IMR-90 (cell line): ENCODE measurements at regions not wholly inside any gene's neighbourhood (a gene's known extent, or its start where the extent isn't known, plus 50 kb on each side); places are given as distances from the start of the nearest gene placed in this dataset.
A peak's percentile ranks its signal among the peaks of the same experiment; 100 is the strongest.

Experiments
- ATAC-seq: fragments of 200-7000 bp; cut with Tn5 transposase; 2 replicates; pipeline ENCODE4 v1.9.1; 2020; ENCODE audit warnings: low read depth, mild to moderate bottlenecking, moderate library complexity
- BruUV-seq: library from RNA; stranded (reverse); fragments of 400-500 nt; replicated peaks from 2 replicates; lab custom pipeline; 2021; lab: Mats Ljungman, UMichigan
- CTCF ChIA-PET: fragments of 300-600 bp; formaldehyde crosslinking; extraction: SDS; loops from one replicate; lab custom pipeline; 2021; ENCODE audit warnings: antibody characterized with exemption; lab: Yijun Ruan, JAX
- POLR2A ChIA-PET: fragments of 300-600 bp; sonication (Branson Sonifier 250); formaldehyde crosslinking; loops from one replicate; lab custom pipeline; 2022; ENCODE audit warnings: antibody characterized with exemption; ENCODE audit not compliant: unreplicated experiment; lab: Charles Lee
- DNase-seq: peaks from one replicate; pipeline ENCODE4 v3.0.0; 2013
- H2AFZ ChIP-seq: replicated peaks from 2 replicates; pipeline ENCODE3; 2013; ENCODE audit warnings: low read length, mild to moderate bottlenecking; ENCODE audit not compliant: poor library complexity
- H2AK5ac ChIP-seq: 2 replicates; pipeline ENCODE4 v1.6.1; 2013; ENCODE audit warnings: low read depth, low read length, inconsistent platforms
- H2AK9ac ChIP-seq: replicated peaks from 2 replicates; pipeline ENCODE3; 2013; ENCODE audit warnings: mild to moderate bottlenecking, low read depth, low read length, moderate library complexity; ENCODE audit not compliant: poor library complexity
- H2BK120ac ChIP-seq: 2 replicates; pipeline ENCODE4 v1.6.1; 2013; ENCODE audit warnings: low read depth, low read length, inconsistent platforms
- H2BK15ac ChIP-seq: 3 replicates; pipeline ENCODE4 v1.6.1; 2013; ENCODE audit warnings: low read depth, low read length, inconsistent platforms
- H2BK20ac ChIP-seq: 2 replicates; pipeline ENCODE4 v1.6.1; 2013; ENCODE audit warnings: low read depth, mild to moderate bottlenecking, inconsistent platforms, low read length, moderate library complexity
- H2BK5ac ChIP-seq: 2 replicates; pipeline ENCODE4 v1.6.1; 2013; ENCODE audit warnings: mild to moderate bottlenecking, low read depth, low read length, inconsistent platforms; ENCODE audit not compliant: poor library complexity, severe bottlenecking
- H3K14ac ChIP-seq: replicated peaks from 2 replicates; pipeline ENCODE4 v1.6.1; 2013; ENCODE audit warnings: low read depth, low read length, inconsistent platforms
- H3K18ac ChIP-seq: 2 replicates; pipeline ENCODE4 v1.6.1; 2013; ENCODE audit warnings: low read depth, low read length, control low read depth
- H3K23ac ChIP-seq: 2 replicates; pipeline ENCODE4 v1.6.1; 2013; ENCODE audit warnings: low read depth, low read length, inconsistent platforms
- H3K27ac ChIP-seq: 2 replicates; pipeline ENCODE4 v1.5.1; 2013; ENCODE audit warnings: mild to moderate bottlenecking, control low read depth, low read length; ENCODE audit not compliant: insufficient read depth
- H3K27me3 ChIP-seq: 2 replicates; pipeline ENCODE4 v1.6.1; 2013; ENCODE audit warnings: low read length; ENCODE audit not compliant: control insufficient read depth, insufficient read depth
- H3K36me3 ChIP-seq: 2 replicates; pipeline ENCODE4 v1.6.1; 2013; ENCODE audit warnings: low read length, mixed read lengths; ENCODE audit not compliant: control insufficient read depth, insufficient read depth
- H3K4ac ChIP-seq: 2 replicates; pipeline ENCODE4 v1.6.1; 2013; ENCODE audit warnings: low read depth, low read length, inconsistent platforms
- H3K4me1 ChIP-seq: 2 replicates; pipeline ENCODE4 v1.6.1; 2013; ENCODE audit warnings: low read length, mixed read lengths; ENCODE audit not compliant: control insufficient read depth, insufficient read depth
- H3K4me2 ChIP-seq: 2 replicates; pipeline ENCODE4 v1.6.1; 2013; ENCODE audit warnings: low read depth, mild to moderate bottlenecking, control low read depth, low read length, moderate library complexity
- H3K4me3 ChIP-seq: 2 replicates; pipeline ENCODE4 v1.5.1; 2013; ENCODE audit warnings: low read depth, mild to moderate bottlenecking, control low read depth, low read length, moderate library complexity; ENCODE audit not compliant: insufficient read depth
- H3K56ac ChIP-seq: 2 replicates; pipeline ENCODE4 v1.6.1; 2013; ENCODE audit warnings: low read length, inconsistent platforms; ENCODE audit not compliant: insufficient read depth; ENCODE audit errors: extremely low read depth
- H3K79me1 ChIP-seq, 2 experiments: 2 replicates each; pipeline ENCODE4 v1.6.1; 2013; ENCODE audit warnings: low read length in 2 of 2, inconsistent platforms in 1 of 2, low read depth in 1 of 2
- H3K9ac ChIP-seq: 2 replicates; pipeline ENCODE4 v1.6.1; 2013; ENCODE audit warnings: low read depth, low read length, control low read depth
- H3K9me1 ChIP-seq: 2 replicates; pipeline ENCODE4 v1.6.1; 2013; ENCODE audit warnings: low read length, inconsistent platforms; ENCODE audit not compliant: insufficient read depth
- H3K9me3 ChIP-seq: 2 replicates; pipeline ENCODE4 v1.6.1; 2013; ENCODE audit warnings: low read length; ENCODE audit not compliant: control insufficient read depth, insufficient read depth
- H4K20me1 ChIP-seq: 2 replicates; pipeline ENCODE4 v1.6.1; 2013; ENCODE audit warnings: low read length, inconsistent platforms; ENCODE audit not compliant: insufficient read depth
- H4K5ac ChIP-seq: 2 replicates; pipeline ENCODE4 v1.6.1; 2013; ENCODE audit warnings: mild to moderate bottlenecking, low read depth, low read length, control low read depth
- H4K8ac ChIP-seq, 2 experiments: 2 replicates each; pipeline ENCODE4 v1.6.1; 2013; ENCODE audit warnings: low read depth in 2 of 2, low read length in 2 of 2, control low read depth in 1 of 2, inconsistent platforms in 1 of 2
- H4K91ac ChIP-seq: 2 replicates; pipeline ENCODE4 v1.6.1; 2013; ENCODE audit warnings: low read depth, low read length, inconsistent platforms; ENCODE audit not compliant: insufficient read depth
- WGBS, 2 experiments: methylation state at CpG; one replicate each; pipeline versions ENCODE4 v1.1.5 to v1.1.7; 2013; ENCODE audit warnings: missing lambda C conversion rate in 2 of 2; ENCODE audit not compliant: insufficient read length in 1 of 2; ENCODE audit errors: extremely low coverage in 2 of 2; 5-methylcytosine and 5-hydroxymethylcytosine counted together
- dilution Hi-C: fragments of 300-500 bp; cut with HindIII; formaldehyde crosslinking; loops from one replicate; pipeline ENCODE4 v1.14.3; 2018; ENCODE audit warnings: low sequenced_read_pairs; ENCODE audit not compliant: unreplicated experiment
- in situ Hi-C: fragments of 300-500 bp; cut with MboI; formaldehyde crosslinking; loops from 3 replicates; pipeline ENCODE4 v1.14.3; 2019; ENCODE audit warnings: low sequenced_read_pairs, inconsistent platforms, mixed read lengths
- intact Hi-C: fragments of 100-400 bp; cut with micrococcal nuclease; formaldehyde crosslinking; loops from 2 replicates; pipeline ENCODE4 v1.10.0; 2022
- TF ChIP-seq, protein P1 (sequence below): fragments of 150-350 bp; IDR thresholded peaks from 2 replicates; pipeline ENCODE4 v1.6.1; 2017; ENCODE audit warnings: mild to moderate bottlenecking, antibody characterized with exemption, low read length, low read depth

DNA sequence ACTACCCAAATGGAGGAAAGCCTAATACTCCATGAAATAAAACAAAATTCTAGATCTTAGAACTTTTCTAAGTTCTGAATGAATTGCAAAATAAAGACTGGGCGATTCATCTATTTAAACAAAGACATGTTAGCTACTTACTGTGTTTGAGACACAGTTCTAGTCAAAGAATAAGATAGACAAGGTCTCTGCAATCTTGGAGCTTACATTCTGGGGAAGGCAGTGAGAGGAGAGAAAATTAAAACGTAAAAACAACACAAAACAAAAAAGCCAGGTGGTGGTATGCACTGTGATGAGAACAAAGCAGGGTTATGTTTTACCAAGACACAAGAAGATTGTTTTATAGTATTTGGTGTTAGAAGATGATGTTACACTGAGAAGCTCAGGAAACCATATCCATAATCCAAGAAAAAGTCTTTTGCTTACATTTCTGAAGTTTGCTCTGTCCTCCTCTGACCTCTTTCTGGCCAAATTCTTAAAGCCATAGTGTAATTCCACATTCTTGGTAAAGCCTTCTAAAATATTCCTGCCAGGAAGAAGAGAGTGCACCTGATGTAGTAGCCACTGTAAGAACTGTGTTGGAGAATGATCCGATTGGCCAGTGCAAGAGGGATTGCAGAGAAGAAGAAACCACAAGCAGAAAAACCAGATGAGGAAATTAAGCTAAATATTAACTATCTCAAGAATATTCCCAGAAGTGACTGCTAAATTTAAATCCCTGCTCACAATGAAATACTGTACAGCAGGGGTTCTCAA lies 218.4 kb downstream of the PCSK1 start:
- peak overlapping the region; percentile 95 for H2BK5ac ChIP-seq
- H2BK20ac ChIP-seq: peak overlapping the region; percentile 70
- no TSS peak for BruUV-seq
- no peaks in the 10 kb centered on the region for H3K9me3 ChIP-seq
- H3K79me1 ChIP-seq: peaks cover 4 to 6% of the 10 kb centered on the region in 2 experiments; a peak in 2 of 4 replicates
- H3K23ac ChIP-seq: no peak overlapping the region
- peaks cover 4% of the 10 kb centered on the region; the same call in 1 of the 2 replicates for H3K9me1 ChIP-seq
- no peak overlapping the region for H2BK15ac ChIP-seq
- H3K56ac ChIP-seq: no peak overlapping the region
- ATAC-seq (peak; percentile 71), DNase-seq (peak; percentile 63)
- no peak overlapping the region for H2AK5ac ChIP-seq
- ChIA-PET CTCF (interaction anchor here (0.6 kb wide), 1 partner anchor 45 kb away, joined by 3 read pairs; no protein-coding TSS in a partner anchor), POLR2A (no interaction called here)
- H4K20me1 ChIP-seq: no peaks in the 10 kb centered on the region
- H3K4me2 ChIP-seq: peak overlapping the region; percentile 82
- H4K5ac ChIP-seq: peak overlapping the region; percentile 90; the same call in 1 of the 2 replicates
- H4K8ac ChIP-seq: peak overlapping the region in 1 of 2 experiments; percentile 59; a peak in 2 of 4 replicates
- H2AK9ac ChIP-seq: no peak overlapping the region
- 0 out of 2 replicates have a peak overlapping the region, but pooled peaks have one; percentile 26 for H3K14ac ChIP-seq
- dilution Hi-C loops: no loop called here
- no peaks in the 10 kb centered on the region for H3K27me3 ChIP-seq
- peak overlapping the region; percentile 73; the same call in 1 of the 2 replicates for H2BK120ac ChIP-seq
- no peak overlapping the region for H3K4me3 ChIP-seq
- H3K4ac ChIP-seq: no peak overlapping the region
- H3K18ac ChIP-seq: peak overlapping the region; percentile 97
- WGBS, 2 experiments: no CpG with 5 or more reads among the region's 3 CpGs
- H2AFZ ChIP-seq: no peak overlapping the region
- H3K27ac ChIP-seq: peak overlapping the region; percentile 54; the same call in 1 of the 2 replicates
- TF ChIP-seq, protein P1, sequence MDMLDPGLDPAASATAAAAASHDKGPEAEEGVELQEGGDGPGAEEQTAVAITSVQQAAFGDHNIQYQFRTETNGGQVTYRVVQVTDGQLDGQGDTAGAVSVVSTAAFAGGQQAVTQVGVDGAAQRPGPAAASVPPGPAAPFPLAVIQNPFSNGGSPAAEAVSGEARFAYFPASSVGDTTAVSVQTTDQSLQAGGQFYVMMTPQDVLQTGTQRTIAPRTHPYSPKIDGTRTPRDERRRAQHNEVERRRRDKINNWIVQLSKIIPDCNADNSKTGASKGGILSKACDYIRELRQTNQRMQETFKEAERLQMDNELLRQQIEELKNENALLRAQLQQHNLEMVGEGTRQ: no peak
- H3K36me3 ChIP-seq: no peaks in the 10 kb centered on the region
- H3K4me1 ChIP-seq: peaks cover 6% of the 10 kb centered on the region
- H4K91ac ChIP-seq: peak overlapping the region; percentile 7; the same call in 1 of the 2 replicates
- H3K9ac ChIP-seq: 0 out of 2 replicates have a peak overlapping the region, but pooled peaks have one; percentile 6
- intact Hi-C loops: loop anchor here (5.0 kb wide), 1 partner anchor 43 kb away; no protein-coding TSS in a partner anchor
- in situ Hi-C loops: no loop called here
